H1 (cell line): ENCODE measurements at regions not wholly inside any gene's neighbourhood (a gene's known extent, or its start where the extent isn't known, plus 50 kb on each side); places are given as distances from the start of the nearest gene placed in this dataset.

Experiments used
- CTCF ChIA-PET: fragments of 300-600 bp; sonication (Branson Sonifier 250); formaldehyde crosslinking; loops from one replicate; lab custom pipeline; 2021; ENCODE audit not compliant: partially characterized antibody; lab: Charles Lee
- POLR2A ChIA-PET: fragments of 300-600 bp; sonication (Branson Sonifier 250); formaldehyde crosslinking; loops from one replicate; lab custom pipeline; 2021; ENCODE audit warnings: inconsistent platforms; ENCODE audit not compliant: partially characterized antibody; lab: Charles Lee
- DNase-seq, 2 experiments: peaks; one replicate each; pipeline versions ENCODE4 v3.0.0 to v3.0.0-alpha.2; 2010 to 2022; ENCODE audit warnings: low spot score in 2 of 2, low read depth in 1 of 2, mixed read lengths in 1 of 2
- FAIRE-seq: peaks from 2 replicates; lab custom pipeline; 2011; peaks lifted over from hg19 to GRCh38; lab: Jason Lieb, UNC
- H2AFZ ChIP-seq: 2 replicates; pipeline ENCODE4 v1.8.1; 2012; ENCODE audit warnings: low read length, inconsistent platforms
- H2AK5ac ChIP-seq: 2 replicates; pipeline ENCODE4 v1.6.1; 2013; ENCODE audit warnings: low read depth, low read length
- H2BK120ac ChIP-seq: replicated peaks from 2 replicates; pipeline ENCODE3; 2013; ENCODE audit warnings: low read depth, low read length, inconsistent platforms
- H2BK12ac ChIP-seq: 2 replicates; pipeline ENCODE4 v1.6.1; 2013; ENCODE audit warnings: low read depth, low read length
- H2BK15ac ChIP-seq: 2 replicates; pipeline ENCODE4 v1.6.1; 2013; ENCODE audit warnings: low read length
- H2BK20ac ChIP-seq: 2 replicates; pipeline ENCODE4 v1.6.1; 2013; ENCODE audit warnings: low read length
- H2BK5ac ChIP-seq: 2 replicates; pipeline ENCODE4 v1.6.1; 2013; ENCODE audit warnings: low read depth, low read length
- H3K14ac ChIP-seq: 2 replicates; pipeline ENCODE4 v1.6.1; 2013; ENCODE audit warnings: inconsistent platforms; ENCODE audit not compliant: insufficient read length
- H3K18ac ChIP-seq: 2 replicates; pipeline ENCODE4 v1.6.1; 2013; ENCODE audit warnings: low read length; ENCODE audit errors: extremely low read depth
- H3K23ac ChIP-seq: 2 replicates; pipeline ENCODE4 v1.6.1; 2013; ENCODE audit warnings: inconsistent platforms; ENCODE audit not compliant: insufficient read length
- H3K23me2 ChIP-seq: 2 replicates; pipeline ENCODE4 v1.6.1; 2013; ENCODE audit warnings: low read depth, low read length
- H3K27ac ChIP-seq: 2 replicates; pipeline ENCODE4 v1.6.1; 2011; ENCODE audit warnings: low read depth, low read length, inconsistent platforms
- H3K27me3 ChIP-seq, 4 experiments: replicated peaks in 1 of 4; 1 replicate in 1 of 4; 2 replicates in 3 of 4; pipeline versions ENCODE4 v1.6.1 to v1.8.1; 2011 to 2013; ENCODE audit warnings: low read length in 3 of 4, mild to moderate bottlenecking in 3 of 4, inconsistent platforms in 2 of 4, mixed read lengths in 2 of 4, moderate library complexity in 1 of 4; ENCODE audit not compliant: control insufficient read depth in 3 of 4, insufficient read depth in 3 of 4; ENCODE audit errors: extremely low read depth in 1 of 4
- H3K36me3 ChIP-seq, 4 experiments: 2 replicates each; pipeline versions ENCODE4 v1.6.1 to v1.8.1; 2011 to 2013; ENCODE audit warnings: mild to moderate bottlenecking in 4 of 4, low read length in 3 of 4, moderate library complexity in 2 of 4, control low read depth in 1 of 4, inconsistent platforms in 1 of 4; ENCODE audit not compliant: insufficient read depth in 4 of 4, control insufficient read depth in 2 of 4
- H3K4ac ChIP-seq: replicated peaks from 2 replicates; pipeline ENCODE3; 2013; ENCODE audit warnings: low read length, low read depth, mixed read lengths, inconsistent platforms; ENCODE audit not compliant: insufficient read length
- H3K4me1 ChIP-seq, 4 experiments: replicated peaks in 1 of 4; 1 replicate in 1 of 4; 2 replicates in 3 of 4; pipeline versions ENCODE4 v1.6.1 to v1.8.1; 2011 to 2013; ENCODE audit warnings: low read length in 3 of 4, inconsistent platforms in 2 of 4, mixed read lengths in 1 of 4; ENCODE audit not compliant: insufficient read depth in 4 of 4, control insufficient read depth in 3 of 4
- H3K4me2 ChIP-seq, 2 experiments: 2 replicates each; pipeline versions ENCODE4 v1.6.1 to v1.8.1; 2011 to 2013; ENCODE audit warnings: low read depth in 2 of 2, low read length in 2 of 2, control low read depth in 1 of 2, inconsistent platforms in 1 of 2, mild to moderate bottlenecking in 1 of 2; ENCODE audit not compliant: insufficient read depth in 1 of 2
- H3K4me3 ChIP-seq, 4 experiments: fragments of 200-600, 300-600 bp in 1 of 4; sonication (generic), shearing (Covaris generic), sonication (Bioruptor Twin) in 1 of 4; 2 replicates each; pipeline versions ENCODE4 v1.5.1 to v1.8.1; 2011 to 2016; ENCODE audit warnings: low read length in 4 of 4, low read depth in 3 of 4, control low read depth in 2 of 4, inconsistent platforms in 2 of 4, mild to moderate bottlenecking in 2 of 4, mixed read lengths in 1 of 4, moderate library complexity in 1 of 4; ENCODE audit not compliant: insufficient read depth in 2 of 4; ENCODE audit errors: extremely low read depth in 1 of 4
- H3K56ac ChIP-seq: replicated peaks from 2 replicates; pipeline ENCODE3; 2013; ENCODE audit warnings: low read depth, mild to moderate bottlenecking, mixed read lengths, low read length, inconsistent platforms; ENCODE audit not compliant: insufficient read length
- H3K79me1 ChIP-seq: 2 replicates; pipeline ENCODE4 v1.6.1; 2013; ENCODE audit warnings: low read depth, low read length, control low read depth
- H3K79me2 ChIP-seq, 2 experiments: 2 replicates each; pipeline versions ENCODE4 v1.6.1 to v1.8.1; 2012 to 2013; ENCODE audit warnings: low read length in 2 of 2, mild to moderate bottlenecking in 2 of 2, inconsistent platforms in 1 of 2; ENCODE audit not compliant: insufficient read depth in 2 of 2, control insufficient read depth in 1 of 2
- H3K9ac ChIP-seq, 4 experiments: replicated peaks in 1 of 4; 1 replicate in 1 of 4; 2 replicates in 3 of 4; pipeline versions ENCODE4 v1.6.1 to v1.8.1; 2011 to 2013; ENCODE audit warnings: low read depth in 3 of 4, low read length in 3 of 4, control low read depth in 2 of 4, mild to moderate bottlenecking in 2 of 4, moderate library complexity in 2 of 4, inconsistent platforms in 1 of 4; ENCODE audit errors: extremely low read depth in 1 of 4
- H3K9me3 ChIP-seq, 2 experiments: 2 replicates each; pipeline versions ENCODE4 v1.6.1 to v1.8.1; 2012 to 2013; ENCODE audit warnings: mild to moderate bottlenecking in 2 of 2, moderate library complexity in 2 of 2, control low read depth in 1 of 2, inconsistent platforms in 1 of 2, low read depth in 1 of 2, low read length in 1 of 2, mixed read lengths in 1 of 2; ENCODE audit not compliant: insufficient read depth in 2 of 2
- H4K20me1 ChIP-seq, 2 experiments: replicated peaks in 1 of 2; 2 replicates each; pipeline versions ENCODE3 to v1.8.1; 2011 to 2013; ENCODE audit warnings: inconsistent platforms in 2 of 2, low read length in 2 of 2, mild to moderate bottlenecking in 1 of 2; ENCODE audit not compliant: insufficient read depth in 2 of 2, control insufficient read depth in 1 of 2
- H4K5ac ChIP-seq: 2 replicates; pipeline ENCODE4 v1.6.1; 2013; ENCODE audit warnings: low read length, low read depth, mixed read lengths, inconsistent platforms; ENCODE audit not compliant: insufficient read length
- H4K8ac ChIP-seq: 2 replicates; pipeline ENCODE4 v1.8.0; 2013; ENCODE audit warnings: mild to moderate bottlenecking, moderate library complexity, low read length, inconsistent platforms; ENCODE audit not compliant: insufficient read depth; ENCODE audit errors: extremely low read depth
- H4K91ac ChIP-seq: replicated peaks from 2 replicates; pipeline ENCODE3; 2013; ENCODE audit warnings: low read length, mixed read lengths, inconsistent platforms; ENCODE audit not compliant: insufficient read length
- ATF3 ChIP-seq: IDR thresholded peaks from 2 replicates; pipeline ENCODE4 v1.6.1; 2011; ENCODE audit warnings: low read depth, mild to moderate bottlenecking, low read length; ENCODE audit not compliant: insufficient read depth
- BCL11A ChIP-seq, 2 experiments: IDR thresholded peaks; one replicate each; pipeline ENCODE4 v1.6.1; 2011; ENCODE audit warnings: low read depth in 2 of 2, low read length in 2 of 2, mild to moderate bottlenecking in 2 of 2
- CEBPB ChIP-seq: IDR thresholded peaks from 2 replicates; pipeline ENCODE4 v1.6.1; 2012; ENCODE audit warnings: low read depth, low read length
- CTBP2 ChIP-seq: IDR thresholded peaks from 2 replicates; pipeline ENCODE4 v1.7.0; 2011; ENCODE audit warnings: borderline replicate concordance, mild to moderate bottlenecking, moderate library complexity, mixed read lengths, low read length; ENCODE audit not compliant: insufficient read depth, insufficient read length
- HDAC2 ChIP-seq, 2 experiments: fragments of 300-600 bp in 1 of 2; sonication (generic) in 1 of 2; IDR thresholded peaks; 2 replicates each; pipeline ENCODE4 v1.6.1; 2011 to 2012; ENCODE audit warnings: low read depth in 2 of 2, low read length in 2 of 2, mild to moderate bottlenecking in 2 of 2, moderate library complexity in 2 of 2, borderline replicate concordance in 1 of 2, inconsistent platforms in 1 of 2
- NRF1 ChIP-seq: IDR thresholded peaks from 2 replicates; pipeline ENCODE4 v1.6.1; 2011; ENCODE audit warnings: mild to moderate bottlenecking, low read depth, low read length, improper control_type of control experiment
- PHF8 ChIP-seq: fragments of 200-600 bp; sonication (generic); conservative IDR thresholded peaks from 2 replicates; pipeline ENCODE4 v1.7.1; 2012; ENCODE audit warnings: low read depth, mild to moderate bottlenecking, inconsistent platforms, low read length, moderate library complexity
- RFX5 ChIP-seq: IDR thresholded peaks from 2 replicates; pipeline ENCODE4 v1.6.1; 2011; ENCODE audit warnings: low read depth, low read length, improper control_type of control experiment, borderline replicate concordance
- SRF ChIP-seq: IDR thresholded peaks from 2 replicates; pipeline ENCODE4 v1.6.1; 2011; ENCODE audit warnings: mild to moderate bottlenecking, low read depth, low read length, moderate library complexity
- TCF12 ChIP-seq: IDR thresholded peaks from 2 replicates; pipeline ENCODE4 v1.6.1; 2011; ENCODE audit warnings: low read depth, mild to moderate bottlenecking, low read length
- YY1 ChIP-seq: IDR thresholded peaks from 2 replicates; pipeline ENCODE4 v1.6.1; 2011; ENCODE audit warnings: low read depth, mild to moderate bottlenecking, low read length
- WGBS, 2 experiments: shearing (Covaris generic) in 1 of 2; methylation state at CpG; one replicate each; pipeline versions ENCODE4 v1.1.6 to v1.1.7; 2013 to 2015; ENCODE audit warnings: low lambda C conversion rate in 2 of 2, mixed read lengths in 2 of 2, inconsistent platforms in 1 of 2, low coverage in 1 of 2, missing lambda C conversion rate in 1 of 2; ENCODE audit not compliant: insufficient replicate concordance in 2 of 2, insufficient coverage in 1 of 2, insufficient read length in 1 of 2; ENCODE audit errors: extremely low coverage in 1 of 2, missing lambda C conversion rate in 1 of 2; 5-methylcytosine and 5-hydroxymethylcytosine counted together

- Histone ChIP-seq H3K9me3 (no peaks in the 10 kb centered on the region), H2BK5ac (no peak overlapping the region), H2BK15ac (no peak overlapping the region), H3K79me1 (no peaks in the 10 kb centered on the region), H3K79me2 (no peaks in the 10 kb centered on the region), H3K9ac (no peak overlapping the region), H3K27me3 (no peaks in the 10 kb centered on the region), H3K18ac (no peak overlapping the region), H3K4me2 (no peak overlapping the region), H3K4ac (no peak overlapping the region), H2BK120ac (no peak overlapping the region), H2BK20ac (no peak overlapping the region), H3K36me3 (no peaks in the 10 kb centered on the region), H4K20me1 (no peaks in the 10 kb centered on the region), H4K8ac (peak overlapping the region; percentile 64; the same call in 1 of the 2 replicates), H3K14ac (no peak overlapping the region), H3K23ac (no peak overlapping the region), H3K56ac (no peak overlapping the region), H3K4me1 (no peaks in the 10 kb centered on the region; a peak in 1 of 7 replicates), H4K91ac (no peak overlapping the region), H3K4me3 (no peak overlapping the region), H2AK5ac (no peak overlapping the region), H3K23me2 (no peaks in the 10 kb centered on the region), H3K27ac (no peak overlapping the region), H4K5ac (no peak overlapping the region), H2AFZ (no peak overlapping the region), H2BK12ac (no peak overlapping the region)
- DNase-seq (no peak), FAIRE-seq (no peak)
- CTCF ChIA-PET = interaction anchor here (0.7 to 2.8 kb wide), 4 partner anchors 10 to 42 kb away, joined by 3 to 9 read pairs (median 6); no protein-coding TSS in a partner anchor
- WGBS, 2 experiments = 95% methylated on average over 7 of the region's 8 CpGs; no CpG with 5 or more reads in 1 of the 2 experiments
- TF ChIP-seq NRF1 = no peak
- TF ChIP-seq CTBP2 = no peak
- no peak for TF ChIP-seq BCL11A (IDR thresholded peaks at IDR 0.05; ENCODE audit: low read depth in 2 of 2, low read length in 2 of 2)
- no peak for TF ChIP-seq PHF8
- no peak for TF ChIP-seq ATF3
- no peak for TF ChIP-seq CEBPB
- no peak for TF ChIP-seq YY1
- no peak for TF ChIP-seq HDAC2 (IDR thresholded peaks at IDR 0.05; ENCODE audit: borderline replicate concordance in 1 of 2, low read depth in 2 of 2, low read length in 2 of 2)
- no peak for TF ChIP-seq SRF
- TF ChIP-seq RFX5 = no peak
- no peak for TF ChIP-seq TCF12
- POLR2A ChIA-PET = interaction anchor here (1.0 kb wide), 1 partner anchor 9 kb away, joined by 3 read pairs; no protein-coding TSS in a partner anchor
These were observed 79.6 kb upstream of the CTTNBP2NL start for GRCh38 chr1:112316254-112316913.
